Upper lobe of right lung (tissue), 1 donor: ENCODE measurements at regions not wholly inside any gene's neighbourhood (a gene's known extent, or its start where the extent isn't known, plus 50 kb on each side); places are given as distances from the start of the nearest gene placed in this dataset.
A peak's percentile ranks its signal among the peaks of the same experiment; 100 is the strongest.

Experiments used
- ATAC-seq: fragments of 200-7000 bp; cut with Tn5 transposase; one replicate; pipeline ENCODE4 v1.9.1; 2020; ENCODE audit warnings: mild to moderate bottlenecking, moderate library complexity
- DNase-seq: peaks from one replicate; pipeline ENCODE4 v3.0.0-alpha.2; 2020
- H3K27ac ChIP-seq: fragments of 200-600 bp; one replicate; pipeline ENCODE4 v1.8.0; 2022
- H3K27me3 ChIP-seq: fragments of 200-600 bp; one replicate; pipeline ENCODE4 v1.8.0; 2022; ENCODE audit warnings: mild to moderate bottlenecking
- H3K36me3 ChIP-seq: fragments of 200-600 bp; one replicate; pipeline ENCODE4 v1.8.0; 2022
- H3K4me1 ChIP-seq: fragments of 200-600 bp; one replicate; pipeline ENCODE4 v1.8.0; 2022
- H3K4me3 ChIP-seq: fragments of 200-600 bp; one replicate; pipeline ENCODE4 v1.8.0; 2022; ENCODE audit warnings: mild to moderate bottlenecking
- H3K9me3 ChIP-seq: fragments of 200-600 bp; one replicate; pipeline ENCODE4 v1.8.0; 2022
- CTCF ChIP-seq: fragments of 200-600 bp; IDR thresholded peaks from one replicate; pipeline ENCODE4 v1.8.0; 2022; ENCODE audit warnings: antibody characterized with exemption
- intact Hi-C: fragments of 100-400 bp; cut with DNase I; formaldehyde crosslinking; loops from one replicate; pipeline ENCODE4 v1.11.0; 2022
- donor health status: DM: no; HTN: yes; CAD: no; lungs with severe emphysema.

- no peak for TF ChIP-seq CTCF
- Histone ChIP-seq H3K36me3 (no peaks in the 10 kb centered on the region), H3K9me3 (no peaks in the 10 kb centered on the region), H3K4me1 (no peaks in the 10 kb centered on the region), H3K27ac (no peak overlapping the region), H3K27me3 (no peaks in the 10 kb centered on the region), H3K4me3 (no peak overlapping the region)
- intact Hi-C loops: no loop called here
- DNase-seq: no peak
- ATAC-seq: no peak
These were observed 178.5 kb upstream of the SNX19 start for GRCh38 chr11:131094827-131095226.

- Histone ChIP-seq H3K27ac (no peak overlapping the region), H3K4me1 (no peaks in the 10 kb centered on the region), H3K4me3 (no peak overlapping the region), H3K36me3 (no peaks in the 10 kb centered on the region), H3K9me3 (no peaks in the 10 kb centered on the region), H3K27me3 (no peaks in the 10 kb centered on the region)
- no peak for DNase-seq
- no peak for ATAC-seq
- no peak for TF ChIP-seq CTCF
- intact Hi-C loops: no loop called here
These were observed 179.4 kb upstream of the SNX19 start for GRCh38 chr11:131095511-131096185.

GRCh38 chr11:131099013-131099412 lies 182.7 kb upstream of the SNX19 start:
- Histone ChIP-seq H3K27me3 (peaks cover 6% of the 10 kb centered on the region), H3K36me3 (no peaks in the 10 kb centered on the region), H3K4me1 (no peaks in the 10 kb centered on the region), H3K27ac (no peak overlapping the region), H3K4me3 (no peak overlapping the region), H3K9me3 (no peaks in the 10 kb centered on the region)
- DNase-seq (no peak), ATAC-seq (peak; percentile 38)
- no peak for TF ChIP-seq CTCF
- intact Hi-C loops: no loop called here

- Histone ChIP-seq H3K27me3 (peaks cover 6% of the 10 kb centered on the region), H3K36me3 (no peaks in the 10 kb centered on the region), H3K27ac (no peak overlapping the region), H3K9me3 (no peaks in the 10 kb centered on the region), H3K4me1 (no peaks in the 10 kb centered on the region), H3K4me3 (no peak overlapping the region)
- no peak for ATAC-seq
- intact Hi-C loops: no loop called here
- no peak for TF ChIP-seq CTCF
- no peak for DNase-seq
These were observed 183.5 kb upstream of the SNX19 start for GRCh38 chr11:131099746-131100145.

GRCh38 chr11:131108760-131109159 lies 192.5 kb upstream of the SNX19 start:
- Histone ChIP-seq H3K36me3 (no peaks in the 10 kb centered on the region), H3K27me3 (no peaks in the 10 kb centered on the region), H3K4me1 (no peaks in the 10 kb centered on the region), H3K9me3 (no peaks in the 10 kb centered on the region), H3K4me3 (no peak overlapping the region), H3K27ac (no peak overlapping the region)
- intact Hi-C loops: no loop called here
- DNase-seq: no peak
- peak; percentile 88 for ATAC-seq
- TF ChIP-seq CTCF: no peak

GRCh38 chr11:131109257-131109656 lies 193.0 kb upstream of the SNX19 start:
- no peak overlapping the region for H3K27ac ChIP-seq
- no peak for TF ChIP-seq CTCF
- H3K4me3 ChIP-seq: no peak overlapping the region
- H3K36me3 ChIP-seq: no peaks in the 10 kb centered on the region
- H3K27me3 ChIP-seq: no peaks in the 10 kb centered on the region
- H3K4me1 ChIP-seq: no peaks in the 10 kb centered on the region
- no peaks in the 10 kb centered on the region for H3K9me3 ChIP-seq
- ATAC-seq (no peak), DNase-seq (no peak)
- intact Hi-C loops: no loop called here
